Spleen (tissue), 7 donors: ENCODE measurements at regions not wholly inside any gene's neighbourhood (a gene's known extent, or its start where the extent isn't known, plus 50 kb on each side); places are given as distances from the start of the nearest gene placed in this dataset.

Experiments used
- CTCF ChIP-seq, 11 experiments: fragments of 200-600 bp in 7 of 11; fragments of 450-650 bp in 4 of 11; sonication (generic) in 4 of 11; IDR thresholded peaks in 8 of 11; conservative IDR thresholded peaks in 3 of 11; 1 replicate in 7 of 11; 2 replicates in 4 of 11; pipeline versions ENCODE4 v1.4.0 to v1.8.0; 2016 to 2021; ENCODE audit warnings: antibody characterized with exemption in 11 of 11, inconsistent platforms in 4 of 11, mild to moderate bottlenecking in 1 of 11
- POLR2A ChIP-seq, 3 donors: fragments of 450-650 bp; IDR thresholded peaks; one replicate each; pipeline ENCODE4 v1.5.1; 2017; ENCODE audit warnings: antibody characterized with exemption in 3 of 3, mild to moderate bottlenecking in 1 of 3
- POLR2AphosphoS5 ChIP-seq, 3 donors: sonication (generic); formaldehyde crosslinking; IDR thresholded peaks; one replicate each; pipeline ENCODE4 v1.5.1; 2017; ENCODE audit warnings: antibody characterized with exemption in 3 of 3
- donor health status: DM: no; HTN: no; CAD: no; lungs with moderate emphysema.
- donor health status: DM: no; HTN: no; CAD: no.
- donor health status: DM: no; HTN: no; CAD: no.

- TF ChIP-seq POLR2A (IDR thresholded peaks at IDR 0.05) (no peak), CTCF (IDR thresholded peaks at IDR 0.05 in 8 of 11, conservative IDR thresholded peaks at IDR 0.05 in 3 of 11) (no peak), POLR2AphosphoS5 (IDR thresholded peaks at IDR 0.05) (no peak)
Observed at GRCh38 chr18:34364699-34365098, 140.0 kb upstream of the NOL4 start.
